Ascending aorta (tissue), 2 donors: ENCODE measurements at regions not wholly inside any gene's neighbourhood (a gene's known extent, or its start where the extent isn't known, plus 50 kb on each side); places are given as distances from the start of the nearest gene placed in this dataset.

Experiments
- DNase-seq, 2 donors: peaks; one replicate each; pipeline ENCODE4 v3.0.0-alpha.2; 2019; ENCODE audit warnings: low spot score in 2 of 2
- H3K27ac ChIP-seq, 2 donors: fragments of 200-600 bp; sonication (generic); one replicate each; pipeline ENCODE4 v1.5.1; 2016 to 2017; ENCODE audit warnings: mild to moderate bottlenecking in 1 of 2
- H3K27me3 ChIP-seq: fragments of 200-600 bp; sonication (generic); one replicate; pipeline ENCODE4 v1.5.1; 2017
- H3K36me3 ChIP-seq, 2 donors: fragments of 200-600 bp; sonication (generic); one replicate each; pipeline ENCODE4 v1.5.1; 2016
- H3K4me1 ChIP-seq, 2 donors: fragments of 200-600 bp; sonication (generic); one replicate each; pipeline ENCODE4 v1.5.1; 2016 to 2017; ENCODE audit warnings: mild to moderate bottlenecking in 1 of 2
- H3K4me3 ChIP-seq, 2 donors: fragments of 200-600 bp; sonication (generic); one replicate each; pipeline ENCODE4 v1.5.1; 2016 to 2017; ENCODE audit warnings: mild to moderate bottlenecking in 1 of 2
- H3K9me3 ChIP-seq, 2 donors: fragments of 200-600 bp; sonication (generic); one replicate each; pipeline ENCODE4 v1.5.1; 2016
- intact Hi-C: fragments of 100-400 bp; cut with DNase I; formaldehyde crosslinking; loops from one replicate; pipeline ENCODE4 v1.15.1; 2023
- TF ChIP-seq, protein P1 (sequence below), 3 experiments: fragments of 200-600 bp in 2 of 3; fragments of 450-650 bp in 1 of 3; sonication (generic) in 2 of 3; IDR thresholded peaks; one replicate each; pipeline ENCODE4 v1.5.1; 2016 to 2019; ENCODE audit warnings: antibody characterized with exemption in 3 of 3, mild to moderate bottlenecking in 1 of 3, moderate library complexity in 1 of 3

- DNase-seq, result no peak
- TF ChIP-seq, protein P1, sequence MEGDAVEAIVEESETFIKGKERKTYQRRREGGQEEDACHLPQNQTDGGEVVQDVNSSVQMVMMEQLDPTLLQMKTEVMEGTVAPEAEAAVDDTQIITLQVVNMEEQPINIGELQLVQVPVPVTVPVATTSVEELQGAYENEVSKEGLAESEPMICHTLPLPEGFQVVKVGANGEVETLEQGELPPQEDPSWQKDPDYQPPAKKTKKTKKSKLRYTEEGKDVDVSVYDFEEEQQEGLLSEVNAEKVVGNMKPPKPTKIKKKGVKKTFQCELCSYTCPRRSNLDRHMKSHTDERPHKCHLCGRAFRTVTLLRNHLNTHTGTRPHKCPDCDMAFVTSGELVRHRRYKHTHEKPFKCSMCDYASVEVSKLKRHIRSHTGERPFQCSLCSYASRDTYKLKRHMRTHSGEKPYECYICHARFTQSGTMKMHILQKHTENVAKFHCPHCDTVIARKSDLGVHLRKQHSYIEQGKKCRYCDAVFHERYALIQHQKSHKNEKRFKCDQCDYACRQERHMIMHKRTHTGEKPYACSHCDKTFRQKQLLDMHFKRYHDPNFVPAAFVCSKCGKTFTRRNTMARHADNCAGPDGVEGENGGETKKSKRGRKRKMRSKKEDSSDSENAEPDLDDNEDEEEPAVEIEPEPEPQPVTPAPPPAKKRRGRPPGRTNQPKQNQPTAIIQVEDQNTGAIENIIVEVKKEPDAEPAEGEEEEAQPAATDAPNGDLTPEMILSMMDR (IDR thresholded peaks at IDR 0.05), result no peak
- no peaks in the 10 kb centered on the region for H3K4me1 ChIP-seq
- no peaks in the 10 kb centered on the region for H3K36me3 ChIP-seq
- no peak overlapping the region for H3K27ac ChIP-seq
- no peaks in the 10 kb centered on the region for H3K9me3 ChIP-seq
- H3K4me3 ChIP-seq, result no peak overlapping the region
- intact Hi-C loops, result no loop called here
- no peaks in the 10 kb centered on the region for H3K27me3 ChIP-seq
These were observed 52.5 kb upstream of the CHD6 start for GRCh38 chr20:41670631-41671030.

GRCh38 chr20:41669708-41670263 is 51.6 kb upstream of the CHD6 start:
- DNase-seq, result no peak
- H3K27me3 ChIP-seq, result no peaks in the 10 kb centered on the region
- TF ChIP-seq, protein P1 (IDR thresholded peaks at IDR 0.05), result no peak
- H3K36me3 ChIP-seq, result no peaks in the 10 kb centered on the region
- intact Hi-C loops, result no loop called here
- H3K9me3 ChIP-seq, result no peaks in the 10 kb centered on the region
- no peak overlapping the region for H3K4me3 ChIP-seq
- no peaks in the 10 kb centered on the region for H3K4me1 ChIP-seq
- H3K27ac ChIP-seq, result no peak overlapping the region

DNA sequence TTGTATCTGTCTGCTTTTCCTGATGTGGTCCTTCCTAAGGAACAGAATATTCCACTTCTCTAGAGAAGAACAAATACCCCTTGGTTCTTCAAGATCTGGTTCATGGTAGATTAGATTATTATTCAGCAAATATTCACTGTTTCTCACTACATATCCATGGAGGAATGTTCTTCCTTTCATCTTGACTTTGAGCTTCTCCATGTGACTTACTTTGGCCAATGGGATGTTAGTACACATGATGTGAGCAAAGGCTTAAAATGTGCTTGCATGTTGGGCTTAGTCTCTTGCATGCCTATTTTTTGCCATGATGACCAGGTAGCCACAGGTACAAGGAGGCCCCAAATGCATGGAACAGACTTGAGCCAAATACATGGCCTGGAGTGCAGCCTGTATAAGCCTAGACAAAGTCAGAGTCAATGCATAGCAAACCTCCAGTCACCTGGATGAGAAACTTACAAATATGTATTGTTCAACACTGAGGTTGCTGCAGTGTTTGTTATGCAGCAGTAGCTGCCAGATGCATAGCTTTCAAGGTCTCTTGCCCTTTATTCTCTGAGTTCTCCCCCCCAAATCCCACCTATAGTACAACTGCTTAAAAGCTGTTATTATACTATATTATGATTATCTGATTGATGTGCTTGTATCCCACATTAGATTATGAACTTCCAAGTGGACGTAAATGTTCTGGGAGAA is 50.0 kb upstream of the CHD6 start:
- intact Hi-C loops, result no loop called here
- DNase-seq, result no peak
- H3K9me3 ChIP-seq, result no peaks in the 10 kb centered on the region
- H3K4me3 ChIP-seq, result no peak overlapping the region
- no peaks in the 10 kb centered on the region for H3K36me3 ChIP-seq
- no peak overlapping the region for H3K27ac ChIP-seq
- H3K4me1 ChIP-seq, result no peaks in the 10 kb centered on the region
- H3K27me3 ChIP-seq, result no peaks in the 10 kb centered on the region
- TF ChIP-seq, protein P1 (IDR thresholded peaks at IDR 0.05), result no peak
